Common myeloid progenitor, CD34-positive (primary cell): ENCODE measurements at regions not wholly inside any gene's neighbourhood (a gene's known extent, or its start where the extent isn't known, plus 50 kb on each side); places are given as distances from the start of the nearest gene placed in this dataset.
"Not testable (repeated sequence)": the region's sequence is repeated elsewhere in the genome, so short reads cannot be mapped to it uniquely, and the experiment has no call there.

Experiments used
- CTCF ChIA-PET: fragments of 350-600 bp; sonication (Branson Sonifier 250); formaldehyde crosslinking; loops from one replicate; lab custom pipeline; 2021; ENCODE audit warnings: antibody characterized with exemption; lab: Charles Lee
- POLR2A ChIA-PET: fragments of 350-600 bp; sonication (Branson Sonifier 250); formaldehyde crosslinking; loops from one replicate; lab custom pipeline; 2021; ENCODE audit warnings: antibody characterized with exemption; lab: Charles Lee
- DNase-seq, 3 donors: peaks; one replicate each; pipeline versions ENCODE4 v3.0.0 to v3.0.0-alpha.2; 2013
- H3K27ac ChIP-seq, 2 experiments: 1 replicate in 1 of 2; 2 replicates in 1 of 2; pipeline ENCODE4 v1.7.0; 2013; ENCODE audit warnings: inconsistent platforms in 2 of 2, low read length in 2 of 2, mild to moderate bottlenecking in 2 of 2, low read depth in 1 of 2, moderate library complexity in 1 of 2; ENCODE audit not compliant: severe bottlenecking in 2 of 2, insufficient read depth in 1 of 2, poor library complexity in 1 of 2
- H3K27me3 ChIP-seq, 5 experiments: replicated peaks in 2 of 5; 1 replicate in 3 of 5; 2 replicates in 2 of 5; pipeline versions ENCODE4 v1.6.1 to v1.7.0; 2013; ENCODE audit warnings: low read length in 4 of 5, mild to moderate bottlenecking in 2 of 5, moderate library complexity in 2 of 5, inconsistent platforms in 1 of 5; ENCODE audit not compliant: insufficient read depth in 5 of 5, control insufficient read depth in 4 of 5
- H3K36me3 ChIP-seq, 4 experiments: 1 replicate in 2 of 4; 2 replicates in 2 of 4; pipeline versions ENCODE4 v1.6.1 to v1.7.0; 2013; ENCODE audit warnings: low read length in 3 of 4, control low read depth in 1 of 4, mild to moderate bottlenecking in 1 of 4; ENCODE audit not compliant: control insufficient read depth in 4 of 4, insufficient read depth in 4 of 4
- H3K4me1 ChIP-seq, 4 experiments: 1 replicate in 3 of 4; 2 replicates in 1 of 4; pipeline versions ENCODE4 v1.6.1 to v1.7.1; 2013; ENCODE audit warnings: low read length in 3 of 4, mild to moderate bottlenecking in 3 of 4, control low read depth in 1 of 4, inconsistent platforms in 1 of 4, moderate library complexity in 1 of 4; ENCODE audit not compliant: control insufficient read depth in 4 of 4, insufficient read depth in 4 of 4; ENCODE audit errors: control extremely low read depth in 1 of 4
- H3K4me3 ChIP-seq, 7 experiments: 1 replicate in 4 of 7; 2 replicates in 3 of 7; pipeline versions ENCODE4 v1.5.1 to v1.7.0; 2013; ENCODE audit warnings: mild to moderate bottlenecking in 7 of 7, low read length in 6 of 7, moderate library complexity in 6 of 7, inconsistent platforms in 2 of 7, low read depth in 2 of 7, control low read depth in 1 of 7; ENCODE audit not compliant: insufficient read depth in 4 of 7, control insufficient read depth in 1 of 7; ENCODE audit errors: extremely low read depth in 1 of 7
- H3K9me3 ChIP-seq, 5 experiments: 1 replicate in 4 of 5; 2 replicates in 1 of 5; pipeline versions ENCODE4 v1.6.1 to v1.7.1; 2013; ENCODE audit warnings: low read length in 4 of 5, mild to moderate bottlenecking in 2 of 5, inconsistent platforms in 1 of 5, low read depth in 1 of 5, moderate library complexity in 1 of 5; ENCODE audit not compliant: control insufficient read depth in 4 of 5, insufficient read depth in 2 of 5; ENCODE audit errors: control extremely low read depth in 1 of 5
- WGBS: methylation state at CpG from one replicate; pipeline ENCODE4 v1.1.5; 2013; ENCODE audit not compliant: insufficient coverage; 5-methylcytosine and 5-hydroxymethylcytosine counted together

GRCh38 chr1:88330201-88330600 lies 353.9 kb upstream of the PKN2 start:
- Histone ChIP-seq H3K4me3 (no peak overlapping the region), H3K4me1 (peaks cover 0 to 5% (median 0%) of the 10 kb centered on the region in 4 experiments), H3K27me3 (no peaks in the 10 kb centered on the region), H3K9me3 (no peaks in the 10 kb centered on the region), H3K36me3 (no peaks in the 10 kb centered on the region), H3K27ac (no peak overlapping the region)
- no CpG with 5 or more reads among the region's 4 CpGs for WGBS
- ChIA-PET CTCF (no interaction called here), POLR2A (no interaction called here)
- DNase-seq: no peak

DNA sequence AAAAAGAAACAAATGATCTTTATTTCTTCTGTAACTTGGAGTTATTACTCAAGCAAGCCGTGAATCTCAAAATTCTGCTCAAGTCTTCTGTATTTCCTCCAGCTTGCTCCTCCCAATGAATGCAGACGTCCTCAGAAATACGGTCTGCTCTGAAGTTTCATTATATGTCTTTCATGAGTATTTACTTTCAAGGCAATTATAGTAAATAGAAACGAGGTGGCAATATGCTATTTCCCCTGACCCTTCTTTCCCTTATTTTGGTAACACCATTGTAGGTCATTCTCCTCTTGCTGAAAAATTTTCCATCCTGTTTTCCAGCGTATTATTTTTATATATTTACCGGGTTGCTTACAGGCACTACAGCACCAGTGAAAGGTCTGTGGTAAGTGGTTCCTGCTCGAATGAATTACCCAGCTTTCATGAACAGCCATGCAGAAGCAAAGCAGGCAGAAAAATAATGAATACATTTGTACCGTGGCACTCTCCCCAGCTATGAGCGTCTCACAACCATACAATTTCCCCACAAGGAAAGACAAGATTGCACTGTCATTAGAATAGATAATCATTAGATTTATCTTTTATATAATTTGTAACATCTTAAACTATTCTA lies 350.9 kb upstream of the PKN2 start:
- no peak overlapping the region for H3K27ac ChIP-seq
- no peak overlapping the region for H3K4me3 ChIP-seq
- CTCF ChIA-PET: no interaction called here
- POLR2A ChIA-PET: no interaction called here
- DNase-seq: no peak
- no peaks in the 10 kb centered on the region for H3K27me3 ChIP-seq
- H3K9me3 ChIP-seq: no peaks in the 10 kb centered on the region
- H3K36me3 ChIP-seq: no peaks in the 10 kb centered on the region
- WGBS: 100% methylated on average over 2 of the region's 9 CpGs
- H3K4me1 ChIP-seq: peaks cover 0 to 5% (median 0%) of the 10 kb centered on the region in 4 experiments

DNA sequence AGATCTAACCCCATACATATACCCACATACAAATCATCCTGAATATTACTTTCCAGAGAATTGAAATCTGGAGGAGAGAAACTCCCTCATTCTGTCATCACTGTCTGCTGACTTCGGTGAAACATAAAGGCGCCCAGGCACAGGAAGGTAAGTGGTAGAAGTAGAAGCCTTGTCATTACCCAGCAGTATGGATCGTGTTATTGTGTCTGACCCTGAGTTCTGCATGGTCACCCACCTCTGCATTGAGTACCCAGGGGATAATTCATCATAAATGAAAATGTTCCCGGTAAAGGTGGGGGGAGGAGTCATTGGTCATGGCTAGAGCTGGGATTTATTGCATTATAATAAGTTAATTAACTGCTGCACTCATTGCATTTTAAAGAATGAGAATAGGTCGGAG lies 342.6 kb upstream of the PKN2 start:
- Histone ChIP-seq H3K27me3 (no peaks in the 10 kb centered on the region), H3K27ac (no peak overlapping the region), H3K9me3 (no peaks in the 10 kb centered on the region), H3K36me3 (no peaks in the 10 kb centered on the region), H3K4me1 (no peaks in the 10 kb centered on the region), H3K4me3 (no peak overlapping the region)
- 100% methylated on average over 2 of the region's 5 CpGs for WGBS
- DNase-seq: no peak
- POLR2A ChIA-PET: no interaction called here
- CTCF ChIA-PET: no interaction called here

- H3K27ac ChIP-seq, H3K4me3 ChIP-seq, H3K9me3 ChIP-seq, H3K27me3 ChIP-seq, H3K36me3 ChIP-seq, POLR2A ChIA-PET, DNase-seq, H3K4me1 ChIP-seq, CTCF ChIA-PET: not testable (repeated sequence)
- no CpG with 5 or more reads among the region's 16 CpGs for WGBS
These were observed 342.0 kb upstream of the PKN2 start for GRCh38 chr1:88342081-88342480.

GRCh38 chr1:88350648-88351047 lies 333.4 kb upstream of the PKN2 start:
- ChIA-PET POLR2A (no interaction called here), CTCF (no interaction called here)
- no CpG with 5 or more reads among the region's 2 CpGs for WGBS
- H3K4me3 ChIP-seq: no peak overlapping the region
- H3K9me3 ChIP-seq: no peaks in the 10 kb centered on the region
- DNase-seq: no peak
- H3K27ac ChIP-seq: no peak overlapping the region
- H3K4me1 ChIP-seq: no peaks in the 10 kb centered on the region
- no peaks in the 10 kb centered on the region for H3K36me3 ChIP-seq
- H3K27me3 ChIP-seq: no peaks in the 10 kb centered on the region

GRCh38 chr1:88351960-88352359 lies 332.1 kb upstream of the PKN2 start:
- no peak overlapping the region for H3K27ac ChIP-seq
- H3K4me3 ChIP-seq: no peak overlapping the region
- H3K27me3 ChIP-seq: no peaks in the 10 kb centered on the region
- no peaks in the 10 kb centered on the region for H3K4me1 ChIP-seq
- H3K9me3 ChIP-seq: no peaks in the 10 kb centered on the region
- H3K36me3 ChIP-seq: no peaks in the 10 kb centered on the region
- ChIA-PET CTCF (no interaction called here), POLR2A (no interaction called here)
- no peak for DNase-seq
- 77% methylated on average over 3 of the region's 3 CpGs for WGBS

DNA sequence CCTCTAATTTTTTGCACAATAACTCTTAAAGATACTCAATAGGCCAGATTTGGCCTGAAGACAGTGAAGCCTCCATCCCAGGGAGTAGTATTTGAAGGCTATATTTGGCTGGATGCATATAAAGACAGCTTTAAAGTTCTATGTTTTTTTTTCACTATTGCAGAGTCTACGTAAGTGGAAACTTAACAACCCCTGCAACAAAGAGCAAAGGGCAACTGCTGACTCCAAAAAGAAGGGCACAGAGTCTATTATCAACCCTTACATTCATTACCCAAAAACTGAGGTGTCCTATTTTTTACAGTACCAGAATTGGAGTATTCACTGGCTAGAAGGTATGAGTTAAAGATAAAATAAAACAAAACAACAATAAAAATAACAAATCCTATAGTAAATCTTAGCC lies 329.8 kb upstream of the PKN2 start:
- CTCF ChIA-PET: no interaction called here
- 80% methylated on average over 1 of the region's 1 CpG for WGBS

More for the DNA sequence above, 329.8 kb upstream of the PKN2 start:
- no peak overlapping the region for H3K4me3 ChIP-seq
- POLR2A ChIA-PET: no interaction called here
- no peaks in the 10 kb centered on the region for H3K9me3 ChIP-seq
- H3K27ac ChIP-seq: no peak overlapping the region
- H3K4me1 ChIP-seq: no peaks in the 10 kb centered on the region
- H3K36me3 ChIP-seq: no peaks in the 10 kb centered on the region
- no peaks in the 10 kb centered on the region for H3K27me3 ChIP-seq
- DNase-seq: no peak
